MCF 10A (cell line): ENCODE measurements at regions not wholly inside any gene's neighbourhood (a gene's known extent, or its start where the extent isn't known, plus 50 kb on each side); places are given as distances from the start of the nearest gene placed in this dataset.

ENCODE experiments used
- BruUV-seq: library from RNA; stranded (reverse); fragments of 400-500 nt; replicated peaks from 2 replicates; lab custom pipeline; 2021; lab: Mats Ljungman, UMichigan
- CTCF ChIA-PET: fragments of 300-600 bp; sonication (Branson Sonifier 250); formaldehyde crosslinking; extraction: SDS; loops from one replicate; lab custom pipeline; 2021; ENCODE audit warnings: antibody characterized with exemption, inconsistent platforms; lab: Yijun Ruan, JAX
- POLR2A ChIA-PET: fragments of 300-600, 350-650 bp; sonication (Branson Sonifier 250); formaldehyde crosslinking; extraction: SDS; loops from one replicate; lab custom pipeline; 2020; ENCODE audit warnings: antibody characterized with exemption, inconsistent platforms; lab: Yijun Ruan, JAX
- DNase-seq: peaks from one replicate; pipeline ENCODE4 v3.0.0-alpha.2; 2018; ENCODE audit not compliant: unreplicated experiment
- H3K27ac Mint-ChIP-seq: one replicate; pipeline ENCODE4 v1.8.0; 2022; ENCODE audit warnings: mild to moderate bottlenecking, low read depth, mixed read lengths; ENCODE audit not compliant: unreplicated experiment
- H3K27me3 Mint-ChIP-seq: one replicate; pipeline ENCODE4 v1.8.0; 2022; ENCODE audit warnings: mixed read lengths; ENCODE audit not compliant: insufficient read depth, unreplicated experiment
- H3K36me3 Mint-ChIP-seq: one replicate; pipeline ENCODE4 v1.8.0; 2022; ENCODE audit warnings: mild to moderate bottlenecking, moderate library complexity, mixed read lengths; ENCODE audit not compliant: insufficient read depth, unreplicated experiment
- H3K4me1 Mint-ChIP-seq: one replicate; pipeline ENCODE4 v1.8.0; 2022; ENCODE audit warnings: mixed read lengths; ENCODE audit not compliant: insufficient read depth, unreplicated experiment
- H3K4me3 Mint-ChIP-seq: one replicate; pipeline ENCODE4 v1.8.0; 2022; ENCODE audit warnings: mild to moderate bottlenecking, moderate library complexity, mixed read lengths; ENCODE audit not compliant: unreplicated experiment
- H3K9me3 Mint-ChIP-seq: one replicate; pipeline ENCODE4 v1.8.0; 2022; ENCODE audit warnings: mixed read lengths; ENCODE audit not compliant: unreplicated experiment
- CTCF ChIP-seq: fragments of 200-600 bp; IDR thresholded peaks from one replicate; pipeline ENCODE4 v1.8.0; 2022; ENCODE audit warnings: antibody characterized with exemption, mild to moderate bottlenecking; ENCODE audit not compliant: unreplicated experiment
- intact Hi-C: fragments of 100-400 bp; cut with micrococcal nuclease; formaldehyde crosslinking; loops from 2 replicates; pipeline ENCODE4 v1.14.1; 2022

DNA sequence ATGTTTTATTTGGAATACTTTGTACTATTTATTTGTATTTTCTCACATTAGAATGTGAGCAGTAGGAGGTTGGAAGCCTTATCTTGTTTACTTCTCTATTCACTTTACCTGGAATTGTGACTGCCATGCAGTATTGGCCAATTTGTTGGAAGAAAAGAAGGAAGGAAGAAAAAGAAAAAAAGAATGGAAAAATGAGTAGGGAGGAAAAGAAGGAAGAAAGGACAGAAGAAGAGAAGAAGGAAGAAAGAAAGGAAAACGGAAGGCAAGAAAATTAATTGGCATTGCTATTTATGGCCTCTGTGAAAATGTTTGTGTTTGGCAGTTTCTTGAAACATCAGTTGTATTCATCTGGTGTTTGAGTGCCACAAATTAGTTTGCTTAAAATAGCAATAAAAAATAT is 575.2 kb upstream of the ZNF608 start:
- H3K36me3 Mint-ChIP-seq: no peaks in the 10 kb centered on the region
- intact Hi-C loops: no loop called here
- ChIA-PET POLR2A (no interaction called here), CTCF (no interaction called here)
- no peak for TF ChIP-seq CTCF
- no peaks in the 10 kb centered on the region for H3K9me3 Mint-ChIP-seq
- no peak overlapping the region for H3K27ac Mint-ChIP-seq
- no peak for DNase-seq
- H3K4me3 Mint-ChIP-seq: no peak overlapping the region
- no peaks in the 10 kb centered on the region for H3K27me3 Mint-ChIP-seq
- peaks cover 7% of the 10 kb centered on the region for H3K4me1 Mint-ChIP-seq
- BruUV-seq: no TSS peak

DNA sequence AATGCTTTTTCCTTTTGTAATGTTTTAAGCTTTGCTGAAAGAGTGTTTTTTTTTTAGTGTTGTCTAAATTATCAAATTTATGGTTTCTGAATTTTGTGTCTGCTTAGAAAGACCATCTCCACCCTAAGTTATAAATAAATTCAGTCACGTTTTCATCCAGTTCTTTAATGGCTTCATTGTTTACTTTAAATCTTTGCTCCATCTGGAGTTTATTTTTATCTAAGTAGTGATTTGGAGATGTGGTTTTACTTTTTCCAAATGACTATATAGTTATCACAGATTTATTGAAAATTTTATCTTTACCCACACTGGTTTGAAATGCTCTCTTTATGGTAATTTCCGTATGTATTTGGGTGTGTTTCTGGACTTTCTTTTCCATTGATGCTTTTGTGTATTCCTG is 577.2 kb upstream of the ZNF608 start:
- H3K4me1 Mint-ChIP-seq: peaks cover 7% of the 10 kb centered on the region
- no peak for TF ChIP-seq CTCF
- BruUV-seq: no TSS peak
- CTCF ChIA-PET: interaction anchor here (0.6 to 0.7 kb wide), 2 partner anchors 52 to 1717 kb away, joined by 3 read pairs; no protein-coding TSS in a partner anchor
- no peaks in the 10 kb centered on the region for H3K36me3 Mint-ChIP-seq
- intact Hi-C loops: no loop called here
- no peak overlapping the region for H3K4me3 Mint-ChIP-seq
- POLR2A ChIA-PET: interaction anchor here (0.6 to 0.7 kb wide), 3 partner anchors 126 to 912 kb away, joined by 3 to 4 read pairs (median 3); no protein-coding TSS in a partner anchor
- DNase-seq: no peak
- H3K27me3 Mint-ChIP-seq: no peaks in the 10 kb centered on the region
- no peaks in the 10 kb centered on the region for H3K9me3 Mint-ChIP-seq
- H3K27ac Mint-ChIP-seq: no peak overlapping the region

- TF ChIP-seq CTCF: no peak
- ChIA-PET CTCF (interaction anchor here (0.6 to 1.1 kb wide), 3 partner anchors 21 to 528 kb away, joined by 3 read pairs; no protein-coding TSS in a partner anchor), POLR2A (interaction anchor here (1.8 kb wide), 1 partner anchor 83 kb away, joined by 4 read pairs; no protein-coding TSS in a partner anchor)
- DNase-seq: no peak
- peaks cover 7% of the 10 kb centered on the region for H3K9me3 Mint-ChIP-seq
- no peaks in the 10 kb centered on the region for H3K27me3 Mint-ChIP-seq
- no peaks in the 10 kb centered on the region for H3K36me3 Mint-ChIP-seq
- BruUV-seq: no TSS peak
- intact Hi-C loops: no loop called here
- H3K4me1 Mint-ChIP-seq: peaks cover 7% of the 10 kb centered on the region
- H3K4me3 Mint-ChIP-seq: no peak overlapping the region
- H3K27ac Mint-ChIP-seq: no peak overlapping the region
Measured at GRCh38 chr5:125325488-125326149, 579.2 kb upstream of the ZNF608 start.

DNA sequence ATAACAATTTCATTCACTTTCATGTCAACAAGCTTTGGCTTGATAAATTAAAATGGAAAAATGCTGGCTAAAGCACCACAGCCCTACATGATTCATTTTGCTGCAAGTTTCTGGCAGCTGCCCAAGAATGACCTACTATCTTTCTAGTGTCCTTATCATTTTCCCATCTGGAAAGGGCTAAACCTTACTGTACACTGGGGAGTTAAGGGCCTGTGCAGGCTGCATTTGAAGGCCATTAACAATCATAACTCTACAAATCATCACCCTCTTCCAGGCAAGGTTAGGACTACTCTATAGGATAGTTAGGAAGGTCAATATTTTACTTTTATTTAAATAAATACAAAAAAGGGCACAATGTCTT is 579.7 kb upstream of the ZNF608 start:
- Mint-ChIP-seq H3K27ac (no peak overlapping the region), H3K36me3 (no peaks in the 10 kb centered on the region), H3K4me3 (no peak overlapping the region), H3K4me1 (peaks cover 7% of the 10 kb centered on the region), H3K9me3 (peaks cover 7% of the 10 kb centered on the region), H3K27me3 (no peaks in the 10 kb centered on the region)
- no peak for TF ChIP-seq CTCF
- peak; percentile 81 for DNase-seq
- POLR2A ChIA-PET: interaction anchor here (1.8 kb wide), 1 partner anchor 82 kb away, joined by 4 read pairs; no protein-coding TSS in a partner anchor
- intact Hi-C loops: no loop called here
- BruUV-seq: no TSS peak
- CTCF ChIA-PET: interaction anchor here (0.6 to 1.1 kb wide), 4 partner anchors 21 to 527 kb away, joined by 3 read pairs; no protein-coding TSS in a partner anchor
